NCI-H510A treated with DMSO at 0.1 percent for 48 hours (cell line): ENCODE measurements at regions not wholly inside any gene's neighbourhood (a gene's known extent, or its start where the extent isn't known, plus 50 kb on each side); places are given as distances from the start of the nearest gene placed in this dataset.

Source experiments
- DNase-seq: peaks from one replicate; lab custom pipeline; 2025; lab: John Stamatoyannopoulos, UW

GRCh38 chr2:139949242-139949972, 1169.2 kb upstream of the NXPH2 start:
- no peak for DNase-seq

GRCh38 chr2:139946690-139947089, 1166.5 kb upstream of the NXPH2 start:
- DNase-seq = no peak

DNA sequence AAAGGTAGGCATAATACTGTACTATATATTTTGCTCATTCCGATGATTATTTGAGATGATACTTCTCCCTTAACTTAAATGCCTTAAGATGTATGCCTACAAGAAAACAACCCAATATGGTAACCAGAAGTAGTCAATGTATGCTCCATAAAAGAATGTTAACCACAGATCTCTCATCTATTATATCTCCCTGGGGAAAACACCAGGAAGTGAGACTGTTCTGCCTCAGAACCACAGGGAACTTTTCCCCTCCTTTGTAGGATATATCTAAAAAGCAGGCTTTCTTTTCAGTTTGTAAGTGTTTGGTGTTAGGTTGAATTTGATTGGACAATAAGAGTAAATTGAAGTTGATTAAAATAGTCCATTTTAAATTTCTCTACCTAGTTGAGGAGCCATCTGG, 1160.5 kb upstream of the NXPH2 start:
- DNase-seq = no peak

GRCh38 chr2:139925903-139926302, 1145.7 kb upstream of the NXPH2 start:
- no peak for DNase-seq

GRCh38 chr2:139924070-139924469, 1143.9 kb upstream of the NXPH2 start:
- DNase-seq = no peak

DNA sequence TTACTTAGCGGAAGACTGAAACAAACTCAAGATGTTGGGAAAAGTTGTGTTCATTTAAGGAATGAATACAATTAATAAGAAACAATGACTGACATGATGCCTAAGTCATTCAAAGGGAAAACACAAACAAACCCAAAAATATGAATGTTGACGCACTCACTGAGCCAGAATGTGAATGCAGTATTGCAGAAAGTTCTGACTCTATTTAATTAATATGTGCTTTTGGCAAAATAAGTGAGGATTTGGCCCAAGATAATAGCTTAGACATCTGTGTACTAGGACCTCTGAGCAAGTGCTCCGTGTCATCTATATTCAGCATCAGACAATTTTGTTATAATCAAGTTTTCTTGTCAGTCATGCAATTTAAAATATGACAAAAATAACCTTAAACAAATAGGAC, 1138.8 kb upstream of the NXPH2 start:
- DNase-seq = no peak

- no peak for DNase-seq
Measured at GRCh38 chr2:139917690-139918384, 1137.6 kb upstream of the NXPH2 start.

DNA sequence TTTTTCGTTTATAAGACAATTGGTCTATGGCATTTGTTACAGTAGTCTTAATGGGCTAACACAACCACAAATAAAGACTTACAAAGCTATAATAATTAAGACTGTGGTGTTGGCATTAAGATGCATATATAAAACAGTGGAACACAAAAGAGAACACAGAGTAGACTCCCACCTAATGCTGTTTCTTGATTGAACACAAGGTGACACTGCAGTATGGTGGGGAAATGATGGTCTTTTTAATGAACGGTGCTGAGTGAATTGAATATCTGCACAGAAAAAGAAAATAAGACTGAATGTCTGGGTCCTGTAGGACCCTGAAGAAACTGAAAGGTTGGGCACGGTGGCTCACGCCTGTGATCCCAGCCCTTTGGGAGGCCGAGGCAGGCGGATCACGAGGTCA, 1136.6 kb upstream of the NXPH2 start:
- DNase-seq = no peak

DNA sequence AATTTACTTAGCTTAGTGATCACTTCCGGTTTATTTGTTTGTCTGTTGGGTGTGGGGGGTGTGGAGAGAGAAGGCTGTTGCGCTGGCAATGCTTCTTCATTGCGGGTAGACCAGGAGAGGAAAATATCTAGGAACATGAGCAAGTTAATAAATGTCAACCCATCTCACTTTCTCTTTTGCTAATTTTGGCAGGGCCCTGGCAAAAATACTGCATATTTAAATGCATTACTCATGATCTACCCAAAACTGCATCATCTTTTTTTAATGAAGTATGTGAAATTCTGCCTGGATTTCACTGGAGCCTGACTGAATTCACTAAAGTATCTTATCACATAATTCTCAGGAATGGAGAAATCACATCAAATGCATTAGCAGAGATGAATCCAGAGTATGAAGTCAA, 1131.0 kb upstream of the NXPH2 start:
- no peak for DNase-seq

GRCh38 chr2:139909136-139909535, 1128.9 kb upstream of the NXPH2 start:
- DNase-seq = no peak

DNA sequence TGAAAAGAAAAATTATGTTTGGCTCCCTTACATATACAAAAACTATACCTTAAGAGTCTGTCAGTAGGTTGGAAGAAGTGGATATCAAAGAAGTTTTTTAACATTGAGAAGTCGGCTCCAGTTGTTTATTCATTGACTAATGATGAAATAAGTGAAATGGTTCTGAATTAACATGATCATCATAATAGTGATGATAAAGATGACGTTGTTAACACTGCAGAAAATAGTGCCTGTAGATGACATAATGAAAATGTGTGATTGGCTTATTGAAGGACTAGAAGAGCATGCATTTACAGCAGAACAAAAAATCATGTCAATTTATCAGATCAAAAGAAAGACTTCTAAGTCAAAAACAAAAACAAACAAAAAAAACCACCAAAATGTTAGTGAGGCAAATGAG, 1125.4 kb upstream of the NXPH2 start:
- no peak for DNase-seq

- DNase-seq = no peak
Measured at GRCh38 chr2:139891636-139892035, 1111.4 kb upstream of the NXPH2 start.

DNA sequence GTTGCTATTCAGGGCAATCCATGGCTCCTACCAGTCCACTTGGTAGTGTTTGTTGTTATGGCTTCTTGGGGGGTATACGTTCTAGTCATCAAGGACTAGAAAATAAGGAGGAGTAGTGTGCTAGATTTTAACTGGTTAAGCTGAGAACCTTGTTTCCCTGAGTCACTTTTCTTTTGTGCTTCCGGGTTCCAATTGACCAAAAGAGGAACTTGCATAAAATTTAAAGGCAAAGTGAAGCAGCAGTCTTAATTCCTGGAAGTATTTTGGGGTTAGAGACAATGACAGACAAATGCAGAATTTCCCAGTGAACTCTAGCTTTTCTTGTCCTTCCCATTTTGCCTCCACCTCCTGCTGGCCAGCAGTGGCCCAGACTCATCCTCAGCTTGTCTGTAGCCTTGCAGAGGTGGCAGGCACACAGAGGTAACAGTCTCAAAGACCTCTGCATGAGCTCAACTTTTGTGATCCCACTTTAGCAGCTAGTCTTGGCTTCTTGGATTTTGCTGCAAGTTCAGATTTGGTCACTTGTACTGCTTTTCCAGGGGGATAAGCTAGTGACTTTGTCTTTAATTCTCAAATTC, 1105.8 kb upstream of the NXPH2 start:
- no peak for DNase-seq

DNA sequence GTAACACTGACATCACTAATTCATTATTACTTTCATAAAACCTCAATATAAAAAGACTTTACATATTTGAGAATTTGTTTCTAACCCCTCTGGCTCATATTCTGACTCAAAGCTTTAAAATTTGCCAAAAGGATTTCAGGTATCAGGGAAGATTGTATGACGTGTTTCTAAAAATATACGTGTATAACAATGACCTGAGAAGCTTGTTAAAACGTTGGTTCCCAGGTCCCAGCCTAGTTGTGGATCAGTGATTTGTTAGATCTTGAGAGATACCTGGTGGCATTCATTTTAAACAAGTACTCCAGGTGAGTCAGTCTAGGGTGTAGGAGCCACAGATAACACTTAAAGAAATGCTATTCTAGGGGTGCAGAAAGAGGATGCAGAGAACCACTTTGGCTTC, 1096.8 kb upstream of the NXPH2 start:
- DNase-seq = no peak

- no peak for DNase-seq
Measured at GRCh38 chr2:139876321-139876720, 1096.1 kb upstream of the NXPH2 start.

- DNase-seq = no peak
Measured at GRCh38 chr2:139872503-139872902, 1092.3 kb upstream of the NXPH2 start.

GRCh38 chr2:139872032-139872431, 1091.8 kb upstream of the NXPH2 start:
- no peak for DNase-seq

DNA sequence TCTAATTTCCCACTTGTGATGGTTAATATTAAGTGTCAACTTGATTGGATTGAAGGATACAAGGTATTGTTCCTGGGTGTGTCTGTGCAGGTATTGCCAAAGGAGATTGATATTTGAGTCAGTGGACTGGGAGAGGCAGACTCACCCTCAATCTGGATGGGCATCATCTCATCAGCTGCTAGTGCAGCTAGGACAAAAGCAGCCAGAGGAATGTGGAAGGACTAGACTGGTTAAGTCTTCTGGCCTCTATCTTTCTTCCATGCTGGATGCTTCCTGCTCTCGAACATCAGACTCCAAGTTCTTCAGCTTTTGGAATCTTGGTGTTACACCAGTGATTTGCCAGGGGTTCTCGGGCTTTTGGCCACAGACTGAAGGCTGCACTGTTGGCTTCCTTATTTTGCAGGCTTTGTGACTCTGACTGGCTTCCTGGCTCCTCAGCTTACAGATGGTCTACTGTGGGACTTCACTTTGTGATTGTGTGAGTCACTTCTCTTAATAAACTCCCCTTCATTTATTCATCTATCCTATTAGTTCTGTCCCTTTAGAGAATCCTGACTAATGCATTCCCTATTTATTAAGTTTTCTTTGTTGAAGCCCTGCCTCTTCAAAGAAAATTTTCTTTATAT, 1087.5 kb upstream of the NXPH2 start:
- DNase-seq = no peak

GRCh38 chr2:139864821-139865302, 1084.7 kb upstream of the NXPH2 start:
- no peak for DNase-seq

DNA sequence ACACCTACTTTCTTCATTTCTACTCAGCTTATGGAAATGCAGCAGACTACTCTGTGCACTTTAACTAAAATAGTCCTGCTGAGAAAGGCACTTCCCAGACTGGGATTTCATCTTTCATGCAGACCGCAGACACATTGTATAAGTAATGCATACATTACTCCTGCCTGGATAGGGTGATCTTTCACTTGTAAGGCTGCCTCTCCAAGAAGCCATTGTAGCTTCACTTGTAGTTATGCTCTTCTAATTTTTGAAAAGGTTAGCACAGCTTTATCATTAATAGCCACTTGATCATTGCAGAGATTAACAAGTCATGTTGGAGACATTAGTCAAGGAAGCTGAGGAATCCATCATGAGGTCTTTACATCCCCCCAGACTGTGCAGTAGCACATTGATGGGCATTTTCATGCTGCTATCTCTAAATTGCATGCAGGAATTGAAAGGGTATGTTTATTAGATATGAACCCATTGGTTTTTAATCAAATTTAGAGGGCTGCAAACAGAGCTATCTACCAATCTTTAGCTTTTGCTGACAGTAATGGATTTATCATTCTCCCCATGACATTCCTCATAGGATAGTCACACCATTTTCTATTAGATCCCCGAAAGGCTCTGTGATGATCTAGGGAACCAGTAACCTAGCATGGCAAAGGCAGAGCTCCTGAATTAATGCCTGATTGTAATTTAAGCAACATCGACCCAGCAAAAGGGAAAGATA, 1074.7 kb upstream of the NXPH2 start:
- DNase-seq = no peak

GRCh38 chr2:139850254-139850890, 1070.2 kb upstream of the NXPH2 start:
- DNase-seq = no peak

DNA sequence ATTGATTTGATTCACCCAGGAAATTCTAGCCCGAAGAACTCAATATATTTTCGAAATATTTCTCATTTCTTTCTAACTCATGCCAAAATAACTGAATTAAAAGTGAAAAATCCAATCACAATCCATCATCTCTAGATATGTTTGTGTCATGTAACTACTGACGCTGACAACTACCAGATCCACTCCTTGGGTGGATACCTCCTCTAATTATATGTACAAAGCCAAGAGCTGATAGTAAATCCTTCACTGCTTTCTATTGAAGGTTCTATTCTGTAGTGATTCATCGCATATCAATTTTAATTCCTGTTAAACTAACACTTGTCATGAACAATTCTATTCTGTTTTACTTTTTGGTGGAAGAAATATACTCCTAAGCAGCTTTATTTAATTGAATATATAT, 1056.6 kb upstream of the NXPH2 start:
- DNase-seq = no peak
